C4-2B (cell line): ENCODE measurements at regions not wholly inside any gene's neighbourhood (a gene's known extent, or its start where the extent isn't known, plus 50 kb on each side); places are given as distances from the start of the nearest gene placed in this dataset.

Experiments
- ZFX ChIP-seq: fragments of 450-650 bp; IDR thresholded peaks from 2 replicates; pipeline ENCODE4 v1.6.1; 2017
- TF ChIP-seq, protein P1 (sequence below): fragments of 450-650 bp; conservative IDR thresholded peaks from 2 replicates; pipeline ENCODE4 v1.5.1; 2017; ENCODE audit warnings: mild to moderate bottlenecking

DNA sequence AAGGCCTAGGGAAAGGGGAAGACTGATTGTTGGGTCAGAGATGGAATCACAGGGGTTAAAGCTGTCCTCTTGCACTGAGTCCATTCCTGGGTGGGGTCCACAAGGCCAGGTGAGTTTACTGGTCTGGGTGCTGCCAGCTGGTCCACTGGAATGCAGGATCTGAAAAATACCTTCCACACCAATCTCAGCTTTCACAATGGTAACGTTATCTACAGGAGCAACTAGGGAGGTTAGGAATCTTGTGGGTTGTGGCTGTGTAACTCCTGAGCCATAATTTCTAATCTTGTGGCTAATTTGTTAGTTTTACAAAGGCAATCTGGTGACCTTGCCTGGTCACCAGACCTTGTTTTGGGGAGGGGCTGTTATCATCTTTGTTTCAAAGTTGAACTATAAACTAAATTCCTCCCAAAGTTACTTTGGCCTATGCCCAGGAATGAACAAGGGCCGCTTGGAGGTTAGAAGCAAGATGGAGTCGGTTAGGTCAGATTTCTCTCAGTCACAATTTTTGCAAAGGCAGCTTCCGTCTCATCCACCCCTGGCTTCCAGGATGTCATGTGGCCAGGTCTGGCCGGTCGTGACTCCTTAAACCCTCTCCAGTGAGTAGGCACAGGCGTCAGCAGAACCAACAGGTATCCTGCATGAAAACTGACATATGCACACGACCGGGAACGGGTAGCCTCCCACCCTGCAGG lies 123.3 kb upstream of the SH3BP4 start:
- TF ChIP-seq, protein P1, sequence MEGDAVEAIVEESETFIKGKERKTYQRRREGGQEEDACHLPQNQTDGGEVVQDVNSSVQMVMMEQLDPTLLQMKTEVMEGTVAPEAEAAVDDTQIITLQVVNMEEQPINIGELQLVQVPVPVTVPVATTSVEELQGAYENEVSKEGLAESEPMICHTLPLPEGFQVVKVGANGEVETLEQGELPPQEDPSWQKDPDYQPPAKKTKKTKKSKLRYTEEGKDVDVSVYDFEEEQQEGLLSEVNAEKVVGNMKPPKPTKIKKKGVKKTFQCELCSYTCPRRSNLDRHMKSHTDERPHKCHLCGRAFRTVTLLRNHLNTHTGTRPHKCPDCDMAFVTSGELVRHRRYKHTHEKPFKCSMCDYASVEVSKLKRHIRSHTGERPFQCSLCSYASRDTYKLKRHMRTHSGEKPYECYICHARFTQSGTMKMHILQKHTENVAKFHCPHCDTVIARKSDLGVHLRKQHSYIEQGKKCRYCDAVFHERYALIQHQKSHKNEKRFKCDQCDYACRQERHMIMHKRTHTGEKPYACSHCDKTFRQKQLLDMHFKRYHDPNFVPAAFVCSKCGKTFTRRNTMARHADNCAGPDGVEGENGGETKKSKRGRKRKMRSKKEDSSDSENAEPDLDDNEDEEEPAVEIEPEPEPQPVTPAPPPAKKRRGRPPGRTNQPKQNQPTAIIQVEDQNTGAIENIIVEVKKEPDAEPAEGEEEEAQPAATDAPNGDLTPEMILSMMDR, result no peak
- no peak for TF ChIP-seq ZFX
